ENCODE measurements at regions not wholly inside any gene's neighbourhood (a gene's known extent, or its start where the extent isn't known, plus 50 kb on each side); places are given as distances from the start of the nearest gene placed in this dataset.

DNA sequence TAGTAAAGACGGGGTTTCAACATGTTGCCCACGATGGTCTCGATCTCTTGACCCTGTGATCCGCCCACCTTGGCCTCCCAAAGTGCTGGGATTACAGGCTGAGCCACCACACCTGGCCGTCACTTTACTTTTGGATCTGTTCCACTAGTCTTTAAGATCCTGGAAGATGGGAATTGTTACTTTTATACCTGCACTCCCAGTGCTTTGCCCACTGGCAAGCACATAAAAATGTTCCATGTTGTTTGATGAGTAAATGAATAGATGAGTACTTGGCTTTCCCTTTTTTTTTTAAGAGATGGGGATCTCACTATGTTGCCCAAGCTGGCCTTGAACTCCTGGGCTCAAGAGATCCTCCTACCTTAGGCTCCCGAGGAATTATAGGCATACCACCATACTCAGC, 84.8 kb upstream of the SASH1 start:
- TF ChIP-seq, protein P1, sequence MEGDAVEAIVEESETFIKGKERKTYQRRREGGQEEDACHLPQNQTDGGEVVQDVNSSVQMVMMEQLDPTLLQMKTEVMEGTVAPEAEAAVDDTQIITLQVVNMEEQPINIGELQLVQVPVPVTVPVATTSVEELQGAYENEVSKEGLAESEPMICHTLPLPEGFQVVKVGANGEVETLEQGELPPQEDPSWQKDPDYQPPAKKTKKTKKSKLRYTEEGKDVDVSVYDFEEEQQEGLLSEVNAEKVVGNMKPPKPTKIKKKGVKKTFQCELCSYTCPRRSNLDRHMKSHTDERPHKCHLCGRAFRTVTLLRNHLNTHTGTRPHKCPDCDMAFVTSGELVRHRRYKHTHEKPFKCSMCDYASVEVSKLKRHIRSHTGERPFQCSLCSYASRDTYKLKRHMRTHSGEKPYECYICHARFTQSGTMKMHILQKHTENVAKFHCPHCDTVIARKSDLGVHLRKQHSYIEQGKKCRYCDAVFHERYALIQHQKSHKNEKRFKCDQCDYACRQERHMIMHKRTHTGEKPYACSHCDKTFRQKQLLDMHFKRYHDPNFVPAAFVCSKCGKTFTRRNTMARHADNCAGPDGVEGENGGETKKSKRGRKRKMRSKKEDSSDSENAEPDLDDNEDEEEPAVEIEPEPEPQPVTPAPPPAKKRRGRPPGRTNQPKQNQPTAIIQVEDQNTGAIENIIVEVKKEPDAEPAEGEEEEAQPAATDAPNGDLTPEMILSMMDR (conservative IDR thresholded peaks at IDR 0.05; ENCODE audit: low read depth, low read length) = no peak
- DNase-seq (ENCODE audit: low read depth) = no peak
- no peak overlapping the region for H3K4me3 ChIP-seq (ENCODE audit: low read length)

DNA sequence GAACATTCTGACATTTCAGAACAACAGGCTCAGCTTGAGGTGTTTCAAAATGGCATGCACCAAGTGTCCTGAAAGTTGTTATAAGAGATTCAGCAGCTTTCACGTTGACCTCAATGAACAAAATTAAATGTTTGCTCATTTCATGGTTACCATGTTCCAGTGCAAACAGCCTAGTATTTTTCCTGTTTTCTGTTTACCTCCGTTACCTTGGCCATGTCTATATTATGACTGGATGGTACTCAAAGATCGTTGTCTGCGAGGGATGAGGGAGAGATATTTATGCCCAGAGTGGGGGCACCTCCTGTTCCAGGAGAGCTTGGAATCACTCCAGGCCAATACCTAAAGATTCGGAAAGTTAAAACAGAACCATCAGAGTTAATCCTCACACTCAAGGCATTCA, 83.8 kb upstream of the SASH1 start:
- TF ChIP-seq, protein P1 (conservative IDR thresholded peaks at IDR 0.05; ENCODE audit: low read depth, low read length) = no peak
- no peak for DNase-seq (ENCODE audit: low read depth)

DNA sequence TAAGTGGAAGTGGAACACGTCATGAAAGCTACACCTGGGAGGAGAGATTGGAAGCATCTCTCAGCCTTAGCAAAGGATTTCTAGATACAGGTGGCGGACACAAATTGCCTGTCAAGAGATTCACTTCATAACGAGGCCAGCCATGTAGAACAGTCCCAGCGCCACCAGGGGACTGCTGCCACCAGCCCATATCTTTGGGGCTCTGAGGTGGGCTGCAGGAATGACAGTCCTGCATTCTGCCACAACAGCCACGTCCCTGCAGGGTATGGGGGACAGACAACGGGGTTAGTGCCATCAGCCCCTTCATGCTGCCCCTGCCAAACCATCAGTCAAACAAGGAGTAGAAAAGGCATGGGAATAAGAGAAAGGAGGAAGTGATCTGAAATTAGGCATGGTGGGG, 81.2 kb upstream of the SASH1 start:
- no peak overlapping the region for H3K4me3 ChIP-seq (ENCODE audit: low read length)
- DNase-seq (ENCODE audit: low read depth) = no peak
- TF ChIP-seq, protein P1 (conservative IDR thresholded peaks at IDR 0.05; ENCODE audit: low read depth, low read length) = no peak

More for the DNA sequence above, 83.8 kb upstream of the SASH1 start:
- H3K4me3 ChIP-seq (ENCODE audit: low read length) = no peak overlapping the region

DNA sequence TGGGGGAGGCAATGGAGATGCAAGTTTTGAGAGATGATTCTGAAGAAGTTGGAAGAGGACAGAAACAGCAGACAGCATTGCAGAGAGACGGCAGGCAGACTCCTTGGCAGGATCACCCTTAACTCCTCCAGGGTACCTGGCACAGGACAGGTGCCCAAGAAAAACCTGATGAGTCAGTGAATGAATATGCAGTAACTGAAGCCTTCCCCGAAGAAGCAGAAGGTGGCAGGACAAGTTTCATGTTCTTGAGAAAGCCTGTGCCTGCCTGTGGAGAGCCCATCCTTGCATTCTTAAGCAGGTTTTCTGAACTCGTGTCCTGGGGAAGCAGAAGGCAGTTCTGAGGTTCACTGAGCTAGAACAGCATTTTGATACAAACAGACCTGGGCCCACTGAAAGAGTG, 79.6 kb upstream of the SASH1 start:
- DNase-seq (ENCODE audit: low read depth) = no peak
- TF ChIP-seq, protein P1 (conservative IDR thresholded peaks at IDR 0.05; ENCODE audit: low read depth, low read length) = no peak
- H3K4me3 ChIP-seq (ENCODE audit: low read length) = no peak overlapping the region

DNA sequence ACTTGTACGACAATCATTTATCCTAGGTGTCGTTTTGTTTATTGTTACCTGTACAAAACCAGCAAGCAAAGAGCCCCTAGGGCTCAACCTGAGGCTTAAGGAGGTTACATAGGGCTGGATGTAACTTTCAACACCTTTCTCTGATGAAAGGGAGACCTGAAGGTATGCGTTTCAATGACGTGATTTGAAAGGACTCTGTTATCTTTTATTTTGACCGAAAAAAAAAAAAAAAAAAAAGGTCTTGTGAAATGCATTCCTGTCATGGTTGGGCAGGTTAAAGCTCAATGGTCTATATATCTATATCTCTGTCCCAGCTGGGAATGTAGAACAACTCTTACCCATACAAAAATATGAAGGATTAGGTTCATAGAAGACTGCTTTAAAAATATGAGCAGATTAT, 78.7 kb upstream of the SASH1 start:
- no peak for DNase-seq (ENCODE audit: low read depth)
- TF ChIP-seq, protein P1 (conservative IDR thresholded peaks at IDR 0.05; ENCODE audit: low read depth, low read length) = no peak
- H3K4me3 ChIP-seq (ENCODE audit: low read length) = no peak overlapping the region

DNA sequence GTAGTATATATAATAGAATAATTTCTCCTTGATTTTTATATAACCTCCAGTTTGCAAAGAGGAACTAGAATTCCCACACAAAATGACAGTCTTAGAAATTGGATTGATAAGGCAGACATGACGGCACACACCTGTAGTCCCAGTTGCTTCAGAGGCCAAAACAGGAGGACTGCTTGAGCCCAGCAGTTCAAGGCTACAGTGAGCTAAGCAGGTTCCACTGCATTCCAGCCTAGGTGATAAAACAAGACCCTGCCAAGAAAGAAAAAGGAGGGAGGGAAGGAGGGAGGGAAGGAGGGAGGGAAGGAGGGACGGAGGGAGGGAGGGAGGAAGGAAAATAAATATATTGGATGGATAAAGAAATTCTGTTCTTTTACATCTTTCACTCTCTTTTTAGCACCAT, 77.6 kb upstream of the SASH1 start:
- no peak overlapping the region for H3K4me3 ChIP-seq (ENCODE audit: low read length)
- TF ChIP-seq, protein P1 (conservative IDR thresholded peaks at IDR 0.05; ENCODE audit: low read depth, low read length) = no peak
- DNase-seq (ENCODE audit: low read depth) = no peak

DNA sequence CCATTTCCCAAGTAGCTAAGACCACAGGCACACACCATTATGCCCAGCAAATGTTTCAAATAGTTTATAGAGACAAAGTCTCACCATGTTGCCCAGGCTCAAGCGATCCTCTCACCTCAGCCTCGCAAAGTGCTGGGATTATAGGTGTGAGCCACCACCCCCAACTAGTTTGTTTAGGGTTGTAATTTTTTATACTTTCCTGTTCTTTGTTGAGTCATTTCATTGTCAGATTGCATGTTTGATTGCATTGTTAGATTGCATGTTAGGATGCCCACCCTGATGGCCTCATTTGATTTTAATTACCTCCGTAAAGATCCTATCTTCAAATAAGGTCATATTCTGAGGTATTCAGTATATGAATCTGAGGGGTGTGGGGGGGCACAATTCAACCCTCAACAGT, 73.3 kb upstream of the SASH1 start:
- no peak overlapping the region for H3K4me3 ChIP-seq (ENCODE audit: low read length)
- TF ChIP-seq, protein P1 (conservative IDR thresholded peaks at IDR 0.05; ENCODE audit: low read depth, low read length) = no peak
- no peak for DNase-seq (ENCODE audit: low read depth)

All from retinal pigment epithelial cell (primary cell).